Mammary epithelial cell (primary cell): ENCODE measurements at regions not wholly inside any gene's neighbourhood (a gene's known extent, or its start where the extent isn't known, plus 50 kb on each side); places are given as distances from the start of the nearest gene placed in this dataset.

Experiments used
- EZH2 ChIP-seq: IDR thresholded peaks from 2 replicates; pipeline ENCODE4 v1.6.1; 2012; ENCODE audit warnings: low read length, inconsistent platforms, borderline replicate concordance
- TF ChIP-seq, protein P1 (sequence below), 2 donors: IDR thresholded peaks in 1 of 2; conservative IDR thresholded peaks in 1 of 2; 2 replicates each; pipeline ENCODE4 v1.5.1; 2011 to 2012; ENCODE audit warnings: inconsistent platforms in 2 of 2, low read length in 2 of 2, mild to moderate bottlenecking in 2 of 2, control low read depth in 1 of 2, low read depth in 1 of 2; ENCODE audit not compliant: insufficient read depth in 1 of 2; ENCODE audit errors: extremely low read depth in 1 of 2

DNA sequence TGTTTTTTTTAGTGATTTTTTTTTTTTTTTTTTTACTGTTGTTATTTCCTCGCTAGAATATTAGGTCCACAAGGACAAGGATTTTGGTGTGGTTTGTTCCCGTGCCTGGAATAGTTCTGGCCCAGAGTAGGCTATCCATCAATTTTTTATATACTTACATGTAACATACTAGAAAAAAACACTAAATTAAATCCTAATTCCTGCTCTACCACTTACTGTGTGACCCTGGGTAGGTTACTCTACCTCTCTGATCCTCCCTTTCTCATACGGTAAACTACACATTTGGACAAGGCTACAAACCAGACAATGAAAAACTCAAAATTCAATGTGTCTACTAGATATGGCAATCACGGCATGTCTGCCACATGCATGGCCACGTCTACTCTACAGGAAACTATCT lies 141.3 kb upstream of the ABCA1 start:
- TF ChIP-seq, protein P1, sequence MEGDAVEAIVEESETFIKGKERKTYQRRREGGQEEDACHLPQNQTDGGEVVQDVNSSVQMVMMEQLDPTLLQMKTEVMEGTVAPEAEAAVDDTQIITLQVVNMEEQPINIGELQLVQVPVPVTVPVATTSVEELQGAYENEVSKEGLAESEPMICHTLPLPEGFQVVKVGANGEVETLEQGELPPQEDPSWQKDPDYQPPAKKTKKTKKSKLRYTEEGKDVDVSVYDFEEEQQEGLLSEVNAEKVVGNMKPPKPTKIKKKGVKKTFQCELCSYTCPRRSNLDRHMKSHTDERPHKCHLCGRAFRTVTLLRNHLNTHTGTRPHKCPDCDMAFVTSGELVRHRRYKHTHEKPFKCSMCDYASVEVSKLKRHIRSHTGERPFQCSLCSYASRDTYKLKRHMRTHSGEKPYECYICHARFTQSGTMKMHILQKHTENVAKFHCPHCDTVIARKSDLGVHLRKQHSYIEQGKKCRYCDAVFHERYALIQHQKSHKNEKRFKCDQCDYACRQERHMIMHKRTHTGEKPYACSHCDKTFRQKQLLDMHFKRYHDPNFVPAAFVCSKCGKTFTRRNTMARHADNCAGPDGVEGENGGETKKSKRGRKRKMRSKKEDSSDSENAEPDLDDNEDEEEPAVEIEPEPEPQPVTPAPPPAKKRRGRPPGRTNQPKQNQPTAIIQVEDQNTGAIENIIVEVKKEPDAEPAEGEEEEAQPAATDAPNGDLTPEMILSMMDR (conservative IDR thresholded peaks at IDR 0.05 in 1 of 2, IDR thresholded peaks at IDR 0.05 in 1 of 2; ENCODE audit: extremely low read depth in 1 of 2, insufficient read depth in 1 of 2, low read depth in 1 of 2, low read length in 2 of 2): no peak
- TF ChIP-seq EZH2: no peak
